HG03342 (cell line): ENCODE measurements at regions not wholly inside any gene's neighbourhood (a gene's known extent, or its start where the extent isn't known, plus 50 kb on each side); places are given as distances from the start of the nearest gene placed in this dataset.
A peak's percentile ranks its signal among the peaks of the same experiment; 100 is the strongest.
"Not testable (repeated sequence)": the region's sequence is repeated elsewhere in the genome, so short reads cannot be mapped to it uniquely, and the experiment has no call there.

Source experiments
- ATAC-seq: cut with Tn5 transposase; IDR thresholded peaks from one replicate; pipeline ENCODE4 v1.9.1; 2021; ENCODE audit warnings: mild to moderate bottlenecking, moderate library complexity; ENCODE audit not compliant: unreplicated experiment

DNA sequence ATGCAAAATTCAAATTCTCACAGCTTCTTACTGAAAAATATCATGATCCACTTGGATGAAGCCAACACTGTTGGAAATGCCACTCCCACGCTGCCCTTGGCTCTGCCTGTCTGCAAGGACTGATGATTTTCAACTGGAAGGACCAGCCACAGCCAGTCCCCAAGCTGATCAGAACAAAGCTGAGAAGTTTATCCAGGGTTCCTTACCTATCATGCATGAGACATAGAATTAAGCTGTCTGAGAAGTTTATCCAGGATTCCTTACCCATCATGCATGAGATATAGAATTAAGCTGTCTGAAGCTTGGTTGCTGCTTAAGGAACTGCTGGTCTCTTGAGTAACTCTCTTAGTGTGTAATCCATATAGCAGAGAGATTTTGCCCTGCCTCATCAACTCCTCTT is 159.8 kb upstream of the TMEM260 start:
- no peak for ATAC-seq

GRCh38 chr14:56422221-56422620 is 157.4 kb upstream of the TMEM260 start:
- no peak for ATAC-seq

- no peak for ATAC-seq
Observed at GRCh38 chr14:56422703-56423213, 156.8 kb upstream of the TMEM260 start.

DNA sequence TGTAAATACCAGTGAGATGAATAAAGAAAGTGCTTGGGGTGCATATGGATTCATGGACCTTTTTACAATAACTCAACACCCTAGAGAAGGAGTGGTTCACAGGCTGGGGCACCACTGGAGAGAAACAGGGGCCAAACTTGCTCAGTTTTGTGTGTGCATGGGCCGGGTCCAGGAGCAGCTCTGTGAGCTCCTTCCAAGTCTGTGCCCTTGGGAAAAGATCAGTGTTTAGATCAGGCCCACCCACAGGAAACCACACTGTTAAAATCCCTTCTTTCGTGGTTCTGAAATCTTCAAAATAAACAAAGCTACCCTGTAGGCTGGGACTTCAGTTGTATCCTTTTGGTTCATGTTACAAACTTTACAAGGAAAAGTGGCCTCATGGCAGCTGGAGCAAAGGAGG is 156.1 kb upstream of the TMEM260 start:
- ATAC-seq: no peak

- ATAC-seq: no peak
Observed at GRCh38 chr14:56431013-56431412, 148.6 kb upstream of the TMEM260 start.

- no peak for ATAC-seq
Observed at GRCh38 chr14:56449670-56450213, 129.9 kb upstream of the TMEM260 start.

DNA sequence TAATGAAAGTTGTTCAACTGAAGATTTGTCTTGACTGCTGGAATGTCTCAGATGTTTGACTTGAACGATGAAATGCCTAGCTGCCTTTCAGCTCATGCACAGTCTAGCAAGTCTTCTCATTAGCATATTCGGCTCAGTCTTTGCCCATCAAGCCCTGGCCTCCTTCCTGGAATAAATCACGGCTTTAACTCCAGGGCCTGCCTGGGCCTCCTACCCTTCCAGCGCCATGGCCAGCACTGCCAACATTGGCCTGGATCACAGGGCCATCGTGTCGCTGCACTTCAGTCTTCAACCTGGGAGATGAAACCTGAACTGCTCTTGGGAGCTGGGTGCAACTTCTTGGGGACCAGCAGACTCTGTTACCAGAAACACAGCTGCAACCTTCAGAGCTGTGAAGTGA is 126.7 kb upstream of the TMEM260 start:
- no peak for ATAC-seq

GRCh38 chr14:56454680-56455079 is 124.9 kb upstream of the TMEM260 start:
- not testable (repeated sequence) for ATAC-seq

DNA sequence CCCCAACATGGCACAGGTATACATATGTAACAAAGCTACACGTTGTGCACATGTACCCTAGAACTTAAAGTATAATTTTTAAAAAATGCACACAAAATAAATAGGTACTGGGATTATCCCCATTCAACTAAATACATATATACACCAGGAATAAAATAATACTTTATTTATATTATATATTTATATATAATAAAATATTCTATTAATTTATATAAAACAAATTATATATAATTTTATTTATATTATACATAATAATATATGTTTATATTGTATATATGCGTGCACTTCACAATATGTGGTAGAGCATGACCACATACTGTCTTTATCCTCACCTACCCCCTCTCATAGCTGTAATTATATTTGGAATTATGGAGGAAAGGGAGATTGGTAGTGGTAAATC is 119.1 kb upstream of the TMEM260 start:
- no peak for ATAC-seq

GRCh38 chr14:56461276-56462275 is 118.0 kb upstream of the TMEM260 start:
- no peak for ATAC-seq

GRCh38 chr14:56463271-56463890 is 116.2 kb upstream of the TMEM260 start:
- no peak for ATAC-seq

DNA sequence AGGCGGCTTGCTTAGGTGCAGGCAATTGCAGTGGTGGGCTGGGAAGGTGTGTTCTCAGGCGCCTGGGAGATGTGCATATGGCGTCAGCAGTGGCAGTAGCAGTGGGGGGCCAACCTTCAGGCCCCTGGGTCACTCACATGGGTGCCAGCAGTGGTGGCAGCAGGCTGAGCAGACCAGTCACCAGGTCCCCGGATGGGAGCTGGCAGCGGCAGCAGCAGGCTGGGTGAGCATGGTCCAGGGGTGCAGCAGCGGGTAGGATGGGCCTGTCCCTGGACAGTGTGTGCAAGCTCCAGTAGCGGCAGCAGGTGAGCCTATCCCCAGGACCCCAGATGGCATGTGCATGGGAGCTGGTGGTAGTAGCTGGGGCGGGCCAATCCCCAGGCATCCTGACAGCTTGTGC is 108.5 kb upstream of the TMEM260 start:
- ATAC-seq: no peak

- ATAC-seq: no peak
Observed at GRCh38 chr14:56474419-56475022, 105.1 kb upstream of the TMEM260 start.

- ATAC-seq: no peak
Observed at GRCh38 chr14:56482310-56482911, 97.2 kb upstream of the TMEM260 start.

DNA sequence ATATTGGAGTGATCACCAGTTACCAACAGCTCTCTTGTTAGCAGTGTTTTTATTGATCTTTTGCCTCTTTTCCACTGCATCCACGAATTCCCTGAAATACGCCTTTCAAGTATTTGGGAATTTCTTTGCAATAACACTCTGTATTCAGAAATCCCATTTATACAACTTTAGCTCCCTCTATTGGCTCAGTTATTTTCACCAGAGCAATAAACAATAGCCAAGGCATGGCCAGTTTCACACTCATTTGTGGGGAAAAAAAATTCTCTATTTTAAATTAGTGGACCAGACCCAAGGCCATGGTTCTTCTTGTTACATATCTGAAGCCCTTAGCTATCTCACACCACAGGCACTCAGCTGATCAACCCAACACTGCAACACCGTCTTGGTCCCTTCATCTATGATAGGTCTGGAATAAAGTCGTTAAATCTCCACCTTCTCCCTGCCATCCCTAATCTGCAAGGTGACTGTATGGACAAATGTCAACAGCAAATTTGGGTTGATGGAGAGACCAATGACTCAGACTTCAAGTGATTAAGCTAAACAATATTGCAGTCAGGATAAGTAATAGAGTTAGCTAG is 92.4 kb upstream of the TMEM260 start:
- no peak for ATAC-seq

DNA sequence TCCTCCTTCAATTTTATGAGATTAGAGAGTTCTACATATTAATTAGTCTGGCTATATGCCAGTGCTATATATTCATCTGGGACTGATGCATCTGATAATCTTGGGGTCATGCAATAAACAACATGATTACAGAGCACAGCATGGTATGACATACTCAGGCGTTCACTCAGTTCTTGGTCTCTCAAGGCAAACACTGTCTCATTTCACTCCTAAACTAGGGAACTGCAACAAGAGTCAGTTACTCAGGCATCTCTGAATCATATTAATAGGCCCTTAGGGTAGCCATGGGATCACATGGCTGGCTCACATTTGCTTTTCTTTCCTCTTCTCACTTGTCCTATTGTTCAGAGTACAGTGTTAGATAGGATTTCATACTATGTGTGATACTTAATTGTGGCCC is 91.8 kb upstream of the TMEM260 start:
- no peak for ATAC-seq

GRCh38 chr14:56488306-56488705 is 91.3 kb upstream of the TMEM260 start:
- ATAC-seq: no peak

DNA sequence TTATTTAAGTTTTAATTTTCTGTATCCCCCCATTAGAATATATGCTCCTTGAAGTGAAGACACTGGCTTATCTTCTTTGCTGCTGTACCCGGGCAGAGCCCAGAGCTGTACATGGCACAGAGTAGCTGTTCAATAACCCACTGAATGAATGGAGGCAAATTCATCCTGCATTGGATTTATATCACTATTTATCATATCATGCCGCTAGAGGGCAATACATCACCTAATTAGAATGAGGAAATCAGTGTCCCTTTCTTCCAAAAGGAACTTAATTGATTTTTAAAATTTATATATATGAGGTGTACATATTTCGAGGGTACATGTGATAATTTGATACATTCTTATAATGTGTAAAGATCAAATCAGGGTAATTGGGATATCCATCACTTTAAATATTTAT is 89.2 kb upstream of the TMEM260 start:
- no peak for ATAC-seq

DNA sequence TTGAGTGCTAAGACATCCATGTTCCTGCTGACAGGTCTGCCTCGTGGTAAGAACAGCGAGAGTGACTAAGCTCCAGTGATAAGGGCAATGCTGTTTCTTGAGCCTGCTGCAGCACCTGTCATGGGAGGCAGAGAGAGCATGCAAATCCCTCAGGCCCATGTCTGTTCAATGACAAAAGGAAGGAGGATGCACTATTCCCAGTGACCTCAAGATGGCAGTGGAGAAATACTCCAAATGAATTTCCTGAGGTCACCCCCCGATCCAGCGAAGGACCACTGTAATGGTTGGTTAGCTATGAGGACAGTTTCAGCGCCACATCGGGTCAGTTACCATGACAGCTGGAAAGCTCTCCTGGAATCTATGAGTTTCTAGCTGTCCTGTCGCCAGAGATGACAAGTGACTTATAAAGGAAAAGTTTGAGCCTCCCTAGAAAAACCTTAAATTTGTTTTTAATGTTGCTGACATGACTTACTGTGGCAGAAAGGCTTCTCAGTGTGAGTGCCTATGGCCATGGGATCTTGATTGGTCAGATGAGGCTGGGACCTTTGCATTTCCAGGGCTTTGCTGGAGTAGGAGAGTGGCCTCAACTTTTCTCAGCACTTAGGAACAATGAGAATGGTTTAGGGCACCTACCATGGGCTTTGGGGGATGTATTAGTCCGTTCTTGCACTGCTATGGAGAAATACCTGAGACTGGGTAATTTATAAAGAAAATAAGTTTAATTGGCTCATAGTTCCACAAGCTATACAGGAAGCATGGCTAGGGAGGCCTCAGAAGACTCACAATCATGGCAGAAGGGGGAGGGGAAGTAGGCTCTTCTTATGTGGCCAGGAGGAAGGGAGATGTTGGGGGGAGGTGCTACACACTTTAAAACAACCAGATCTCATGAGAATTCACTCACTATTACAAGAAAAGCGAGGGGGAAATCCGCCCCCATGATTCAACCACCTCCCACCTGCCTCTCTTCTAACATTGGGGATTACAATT is 88.0 kb upstream of the TMEM260 start:
- ATAC-seq: peak; percentile 83
